ENCODE measurements at regions not wholly inside any gene's neighbourhood (a gene's known extent, or its start where the extent isn't known, plus 50 kb on each side); places are given as distances from the start of the nearest gene placed in this dataset.

DNA sequence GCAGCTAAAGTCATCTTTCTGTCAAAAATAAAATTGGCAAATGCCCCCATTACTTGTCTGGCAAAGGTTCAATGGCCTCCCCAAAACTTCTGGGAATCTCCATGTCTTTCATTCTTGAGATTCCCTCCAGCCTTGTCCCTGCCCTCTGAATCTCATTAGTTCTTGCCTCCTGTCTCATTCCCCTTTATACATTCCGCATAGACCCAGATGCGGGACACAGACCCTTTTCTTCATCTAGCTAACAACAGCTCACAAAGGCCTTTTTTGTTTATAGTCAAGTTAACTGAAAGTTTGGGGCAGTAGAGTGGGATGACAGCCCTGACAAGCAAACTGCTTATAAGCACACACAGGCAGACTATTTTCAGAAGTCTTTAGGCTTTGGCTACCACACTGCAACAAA lies 306.1 kb upstream of the FAM241A start:
- FAIRE-seq (no peak), DNase-seq (ENCODE audit: low read depth, low spot score) (no peak)
- TF ChIP-seq, protein P1, sequence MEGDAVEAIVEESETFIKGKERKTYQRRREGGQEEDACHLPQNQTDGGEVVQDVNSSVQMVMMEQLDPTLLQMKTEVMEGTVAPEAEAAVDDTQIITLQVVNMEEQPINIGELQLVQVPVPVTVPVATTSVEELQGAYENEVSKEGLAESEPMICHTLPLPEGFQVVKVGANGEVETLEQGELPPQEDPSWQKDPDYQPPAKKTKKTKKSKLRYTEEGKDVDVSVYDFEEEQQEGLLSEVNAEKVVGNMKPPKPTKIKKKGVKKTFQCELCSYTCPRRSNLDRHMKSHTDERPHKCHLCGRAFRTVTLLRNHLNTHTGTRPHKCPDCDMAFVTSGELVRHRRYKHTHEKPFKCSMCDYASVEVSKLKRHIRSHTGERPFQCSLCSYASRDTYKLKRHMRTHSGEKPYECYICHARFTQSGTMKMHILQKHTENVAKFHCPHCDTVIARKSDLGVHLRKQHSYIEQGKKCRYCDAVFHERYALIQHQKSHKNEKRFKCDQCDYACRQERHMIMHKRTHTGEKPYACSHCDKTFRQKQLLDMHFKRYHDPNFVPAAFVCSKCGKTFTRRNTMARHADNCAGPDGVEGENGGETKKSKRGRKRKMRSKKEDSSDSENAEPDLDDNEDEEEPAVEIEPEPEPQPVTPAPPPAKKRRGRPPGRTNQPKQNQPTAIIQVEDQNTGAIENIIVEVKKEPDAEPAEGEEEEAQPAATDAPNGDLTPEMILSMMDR (optimal IDR thresholded peaks at IDR 0.05 in 1 of 3, IDR thresholded peaks at IDR 0.05 in 1 of 3, conservative IDR thresholded peaks at IDR 0.05 in 1 of 3; ENCODE audit: extremely low read depth in 1 of 3, insufficient read depth in 2 of 3, low read length in 3 of 3) = no peak
- no peak for TF ChIP-seq EZH2 (IDR thresholded peaks at IDR 0.05; ENCODE audit: low read length)
- Histone ChIP-seq H3K4me2 (ENCODE audit: control insufficient read depth, extremely low read depth, insufficient read depth, low read depth, low read length) (no peak overlapping the region), H3K27me3 (ENCODE audit: control insufficient read depth, extremely low read depth, insufficient read depth, low read length) (no peaks in the 10 kb centered on the region), H3K9ac (ENCODE audit: control insufficient read depth, extremely low read depth, insufficient read depth, low read length) (no peak overlapping the region), H3K27ac (ENCODE audit: control insufficient read depth, insufficient read depth, low read length) (no peak overlapping the region), H2AFZ (ENCODE audit: control insufficient read depth, low read length) (no peak overlapping the region), H3K79me2 (ENCODE audit: control insufficient read depth, insufficient read depth, low read length) (no peaks in the 10 kb centered on the region), H3K4me3 (ENCODE audit: control insufficient read depth in 2 of 3, extremely low read depth in 1 of 3, insufficient read depth in 2 of 3, low read depth in 1 of 3, low read length in 3 of 3) (no peak overlapping the region), H4K20me1 (ENCODE audit: control insufficient read depth, extremely low read depth, insufficient read depth, low read length) (no peaks in the 10 kb centered on the region), H3K4me1 (ENCODE audit: control insufficient read depth, extremely low read depth, insufficient read depth, low read length) (no peaks in the 10 kb centered on the region), H3K36me3 (ENCODE audit: control insufficient read depth in 2 of 2, extremely low read depth in 1 of 2, insufficient read depth in 2 of 2, low read length in 2 of 2) (no peaks in the 10 kb centered on the region), H3K9me3 (ENCODE audit: control insufficient read depth, low read depth, low read length) (no peaks in the 10 kb centered on the region), H3K9me1 (ENCODE audit: control insufficient read depth, extremely low read depth, insufficient read depth, low read length) (no peaks in the 10 kb centered on the region)
- dilution Hi-C loops (cut with MboI; ENCODE audit: extremely low pct_ligation_motif_present, low sequenced_read_pairs) = no loop called here

DNA sequence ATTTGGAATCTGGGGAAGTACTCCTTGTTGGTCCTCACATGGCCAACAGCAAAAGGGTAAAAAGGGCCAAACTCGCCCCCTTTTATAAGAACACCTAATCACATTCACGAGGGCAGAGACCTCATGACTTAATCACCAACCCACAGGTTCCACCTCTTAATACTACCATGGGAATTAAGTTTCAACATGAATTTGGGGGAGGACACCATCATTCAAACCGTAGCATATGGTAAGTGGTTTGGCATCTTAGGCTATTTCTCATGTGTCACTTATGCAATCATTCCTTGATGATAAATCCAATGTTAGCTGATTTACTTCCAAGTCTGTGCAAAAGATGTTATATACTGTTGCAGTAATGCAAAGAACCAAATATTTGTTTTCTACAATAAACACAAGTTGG lies 302.9 kb upstream of the FAM241A start:
- Histone ChIP-seq H3K79me2 (ENCODE audit: control insufficient read depth, insufficient read depth, low read length) (no peaks in the 10 kb centered on the region), H3K36me3 (ENCODE audit: control insufficient read depth in 2 of 2, extremely low read depth in 1 of 2, insufficient read depth in 2 of 2, low read length in 2 of 2) (no peaks in the 10 kb centered on the region), H3K9ac (ENCODE audit: control insufficient read depth, extremely low read depth, insufficient read depth, low read length) (no peak overlapping the region), H3K4me2 (ENCODE audit: control insufficient read depth, extremely low read depth, insufficient read depth, low read depth, low read length) (no peak overlapping the region), H3K9me1 (ENCODE audit: control insufficient read depth, extremely low read depth, insufficient read depth, low read length) (no peaks in the 10 kb centered on the region), H3K27me3 (ENCODE audit: control insufficient read depth, extremely low read depth, insufficient read depth, low read length) (no peaks in the 10 kb centered on the region), H3K4me1 (ENCODE audit: control insufficient read depth, extremely low read depth, insufficient read depth, low read length) (no peaks in the 10 kb centered on the region), H3K9me3 (ENCODE audit: control insufficient read depth, low read depth, low read length) (no peaks in the 10 kb centered on the region), H3K27ac (ENCODE audit: control insufficient read depth, insufficient read depth, low read length) (no peak overlapping the region), H3K4me3 (ENCODE audit: control insufficient read depth in 2 of 3, extremely low read depth in 1 of 3, insufficient read depth in 2 of 3, low read depth in 1 of 3, low read length in 3 of 3) (no peak overlapping the region), H2AFZ (ENCODE audit: control insufficient read depth, low read length) (no peak overlapping the region), H4K20me1 (ENCODE audit: control insufficient read depth, extremely low read depth, insufficient read depth, low read length) (no peaks in the 10 kb centered on the region)
- dilution Hi-C loops (cut with MboI; ENCODE audit: extremely low pct_ligation_motif_present, low sequenced_read_pairs) = no loop called here
- TF ChIP-seq EZH2 (IDR thresholded peaks at IDR 0.05; ENCODE audit: low read length) = no peak
- TF ChIP-seq, protein P1 (optimal IDR thresholded peaks at IDR 0.05 in 1 of 3, IDR thresholded peaks at IDR 0.05 in 1 of 3, conservative IDR thresholded peaks at IDR 0.05 in 1 of 3; ENCODE audit: extremely low read depth in 1 of 3, insufficient read depth in 2 of 3, low read length in 3 of 3) = no peak
- FAIRE-seq = no peak
- DNase-seq (ENCODE audit: low read depth, low spot score) = no peak

Data from keratinocyte (primary cell).